Neutrophil (primary cell): ENCODE measurements at regions not wholly inside any gene's neighbourhood (a gene's known extent, or its start where the extent isn't known, plus 50 kb on each side); places are given as distances from the start of the nearest gene placed in this dataset.
"Not testable (repeated sequence)": the region's sequence is repeated elsewhere in the genome, so short reads cannot be mapped to it uniquely, and the experiment has no call there.

ENCODE experiments used
- H3K27ac ChIP-seq: fragments of 200-600 bp; sonication (generic); 2 replicates; pipeline ENCODE4 v1.5.1; 2016; ENCODE audit warnings: mild to moderate bottlenecking, moderate library complexity
- H3K27me3 ChIP-seq: fragments of 200-600 bp; sonication (generic); 2 replicates; pipeline ENCODE4 v1.6.0; 2016; ENCODE audit warnings: mild to moderate bottlenecking
- H3K36me3 ChIP-seq: fragments of 200-600 bp; sonication (generic); 2 replicates; pipeline ENCODE4 v1.5.1; 2017
- H3K4me1 ChIP-seq, 2 experiments: fragments of 200-600 bp in 1 of 2; sonication (generic) in 1 of 2; 1 replicate in 1 of 2; 2 replicates in 1 of 2; pipeline versions ENCODE4 v1.5.1 to v1.6.1; 2013 to 2016; ENCODE audit warnings: low read depth in 1 of 2, low read length in 1 of 2, mild to moderate bottlenecking in 1 of 2, moderate library complexity in 1 of 2; ENCODE audit not compliant: control insufficient read depth in 1 of 2, insufficient read depth in 1 of 2
- H3K4me3 ChIP-seq, 2 experiments: fragments of 200-600 bp in 1 of 2; sonication (generic) in 1 of 2; 1 replicate in 1 of 2; 2 replicates in 1 of 2; pipeline ENCODE4 v1.5.1; 2013 to 2016; ENCODE audit warnings: low read depth in 1 of 2, low read length in 1 of 2, mild to moderate bottlenecking in 1 of 2, moderate library complexity in 1 of 2
- H3K9me3 ChIP-seq: fragments of 200-600 bp; sonication (generic); 2 replicates; pipeline ENCODE4 v1.5.1; 2016
- CTCF ChIP-seq: fragments of 200-600 bp; sonication (generic); IDR thresholded peaks from 2 replicates; pipeline ENCODE4 v1.5.1; 2016; ENCODE audit warnings: antibody characterized with exemption

GRCh38 chr1:195866781-195867222 is 741.4 kb downstream of the KCNT2 start:
- Histone ChIP-seq H3K9me3 (no peaks in the 10 kb centered on the region), H3K27me3 (no peaks in the 10 kb centered on the region), H3K4me3 (no peak overlapping the region), H3K27ac (no peak overlapping the region), H3K36me3 (no peaks in the 10 kb centered on the region), H3K4me1 (no peaks in the 10 kb centered on the region)
- no peak for TF ChIP-seq CTCF

GRCh38 chr1:195866091-195866780 is 742.0 kb downstream of the KCNT2 start:
- Histone ChIP-seq H3K4me3 (no peak overlapping the region), H3K36me3 (no peaks in the 10 kb centered on the region), H3K27ac (no peak overlapping the region), H3K27me3 (no peaks in the 10 kb centered on the region), H3K4me1 (no peaks in the 10 kb centered on the region), H3K9me3 (no peaks in the 10 kb centered on the region)
- TF ChIP-seq CTCF = no peak

GRCh38 chr1:195851804-195852203 is 756.4 kb downstream of the KCNT2 start:
- no peak overlapping the region for H3K4me3 ChIP-seq
- TF ChIP-seq CTCF = no peak
- no peaks in the 10 kb centered on the region for H3K36me3 ChIP-seq
- H3K9me3 ChIP-seq = no peaks in the 10 kb centered on the region
- H3K4me1 ChIP-seq = no peaks in the 10 kb centered on the region
- H3K27me3 ChIP-seq = no peaks in the 10 kb centered on the region
- no peak overlapping the region for H3K27ac ChIP-seq

GRCh38 chr1:195851016-195851601 is 757.1 kb downstream of the KCNT2 start:
- Histone ChIP-seq H3K27me3 (no peaks in the 10 kb centered on the region), H3K4me3 (no peak overlapping the region), H3K9me3 (no peaks in the 10 kb centered on the region), H3K4me1 (no peaks in the 10 kb centered on the region), H3K27ac (no peak overlapping the region), H3K36me3 (no peaks in the 10 kb centered on the region)
- no peak for TF ChIP-seq CTCF

GRCh38 chr1:195849180-195849579 is 759.1 kb downstream of the KCNT2 start:
- Histone ChIP-seq H3K27me3 (no peaks in the 10 kb centered on the region), H3K4me3 (no peak overlapping the region), H3K36me3 (no peaks in the 10 kb centered on the region), H3K4me1 (no peaks in the 10 kb centered on the region), H3K9me3 (no peaks in the 10 kb centered on the region), H3K27ac (no peak overlapping the region)
- TF ChIP-seq CTCF = no peak

- not testable (repeated sequence) for H3K4me3 ChIP-seq, H3K27me3 ChIP-seq, H3K9me3 ChIP-seq, H3K27ac ChIP-seq, H3K4me1 ChIP-seq, H3K36me3 ChIP-seq
Measured at GRCh38 chr1:195847957-195848875, 760.0 kb downstream of the KCNT2 start.
